Stimulated activated CD4-positive, alpha-beta T cell treated with anti-CD3 and anti-CD28 coated beads, Interleukin-2, amount 100 ng/mL, for 24 hours (primary cell): ENCODE measurements at regions not wholly inside any gene's neighbourhood (a gene's known extent, or its start where the extent isn't known, plus 50 kb on each side); places are given as distances from the start of the nearest gene placed in this dataset.

ENCODE experiments used
- DNase-seq, 2 donors: peaks; one replicate each; pipeline ENCODE4 v3.0.0-alpha.2; 2020

- no peak for DNase-seq
Measured at GRCh38 chr12:93043192-93043876, 114.2 kb upstream of the EEA1 start.

- DNase-seq: no peak
Measured at GRCh38 chr12:93043877-93044209, 114.7 kb upstream of the EEA1 start.

- DNase-seq: no peak
Measured at GRCh38 chr12:93047118-93047517, 118.0 kb upstream of the EEA1 start.

- no peak for DNase-seq
Measured at GRCh38 chr12:93048656-93049055, 119.6 kb upstream of the EEA1 start.

GRCh38 chr12:93050026-93050747, 121.1 kb upstream of the EEA1 start:
- no peak for DNase-seq

GRCh38 chr12:93050748-93051081, 121.6 kb upstream of the EEA1 start:
- DNase-seq: no peak

GRCh38 chr12:93054021-93054420, 124.9 kb upstream of the EEA1 start:
- DNase-seq: no peak

- no peak for DNase-seq
Measured at GRCh38 chr12:93055221-93055620, 126.1 kb upstream of the EEA1 start.

- no peak for DNase-seq
Measured at GRCh38 chr12:93056971-93057535, 128.0 kb upstream of the EEA1 start.

GRCh38 chr12:93058280-93058679, 129.2 kb upstream of the EEA1 start:
- no peak for DNase-seq

- no peak for DNase-seq
Measured at GRCh38 chr12:93059288-93059687, 130.2 kb upstream of the EEA1 start.

GRCh38 chr12:93059925-93060665, 131.0 kb upstream of the EEA1 start:
- no peak for DNase-seq

GRCh38 chr12:93060666-93061472, 131.8 kb upstream of the EEA1 start:
- no peak for DNase-seq

- no peak for DNase-seq
Measured at GRCh38 chr12:93061473-93062419, 132.7 kb upstream of the EEA1 start.

GRCh38 chr12:93065896-93066295, 136.8 kb upstream of the EEA1 start:
- no peak for DNase-seq

- no peak for DNase-seq
Measured at GRCh38 chr12:93072340-93072739, 143.2 kb upstream of the EEA1 start.

GRCh38 chr12:93073324-93073723, 144.2 kb upstream of the EEA1 start:
- DNase-seq: no peak

- no peak for DNase-seq
Measured at GRCh38 chr12:93078059-93078458, 149.0 kb upstream of the EEA1 start.

GRCh38 chr12:93078577-93078976, 149.5 kb upstream of the EEA1 start:
- no peak for DNase-seq

- DNase-seq: no peak
Measured at GRCh38 chr12:93079271-93079670, 150.2 kb upstream of the EEA1 start.

GRCh38 chr12:93079976-93080375, 150.9 kb upstream of the EEA1 start:
- no peak for DNase-seq

- DNase-seq: no peak
Measured at GRCh38 chr12:93080452-93080851, 151.4 kb upstream of the EEA1 start.
